HG03045 (cell line): ENCODE measurements at regions not wholly inside any gene's neighbourhood (a gene's known extent, or its start where the extent isn't known, plus 50 kb on each side); places are given as distances from the start of the nearest gene placed in this dataset.
"Not testable (repeated sequence)": the region's sequence is repeated elsewhere in the genome, so short reads cannot be mapped to it uniquely, and the experiment has no call there.

Experiments used
- ATAC-seq: cut with Tn5 transposase; IDR thresholded peaks from one replicate; pipeline ENCODE4 v1.9.1; 2021; ENCODE audit warnings: mild to moderate bottlenecking, moderate library complexity; ENCODE audit not compliant: unreplicated experiment

DNA sequence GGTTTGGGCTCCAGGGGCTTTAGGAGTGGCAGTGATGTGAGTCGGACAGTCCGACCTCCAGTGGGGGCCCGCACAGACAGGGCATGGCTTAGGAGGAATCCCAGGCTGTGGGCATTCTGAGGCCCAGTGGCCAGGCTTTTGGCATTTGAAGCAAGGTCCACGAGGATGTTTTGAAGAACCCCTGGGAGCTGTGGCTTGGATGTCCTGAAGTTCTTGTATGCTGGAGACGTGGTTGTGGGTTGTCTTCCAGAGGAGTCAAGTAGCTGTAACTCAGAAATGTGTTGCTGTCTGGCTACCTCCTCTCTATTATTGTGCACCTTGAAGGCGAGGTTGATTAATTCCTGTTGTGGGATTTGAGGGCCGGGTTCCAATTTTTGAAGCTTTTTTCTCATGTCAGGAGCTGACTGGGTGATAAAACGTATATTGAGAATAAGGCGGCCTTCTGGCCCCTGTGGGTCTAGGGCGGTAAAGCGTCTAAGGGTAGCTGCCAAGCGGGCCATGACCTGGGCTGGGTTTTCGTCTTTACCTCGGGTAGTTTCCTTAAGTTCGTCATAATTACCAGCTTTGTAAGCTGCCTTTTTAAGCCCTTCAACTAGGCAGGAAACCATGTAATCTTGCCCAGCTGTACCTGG lies 67.3 kb upstream of the EZR start:
- ATAC-seq: not testable (repeated sequence)

DNA sequence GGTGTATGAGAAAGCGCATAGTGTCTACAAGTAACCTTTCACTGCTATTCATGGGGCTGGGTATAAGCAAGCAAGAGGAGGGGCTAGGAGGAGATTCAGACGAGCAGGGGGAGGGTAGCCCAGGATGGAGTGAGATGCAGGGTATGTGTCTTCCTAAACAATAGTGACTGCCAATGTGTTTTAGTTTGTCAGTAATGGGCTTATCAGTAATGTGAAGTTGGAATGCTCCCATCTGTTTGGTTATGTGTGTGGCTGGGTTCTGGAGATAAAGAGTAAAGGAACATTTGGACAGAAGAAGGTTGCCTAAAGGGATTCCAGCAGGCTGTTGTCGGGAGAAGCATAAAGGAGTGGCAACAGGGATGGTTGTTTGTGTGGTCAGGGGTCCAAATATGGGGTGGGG lies 62.7 kb upstream of the EZR start:
- ATAC-seq: not testable (repeated sequence)

DNA sequence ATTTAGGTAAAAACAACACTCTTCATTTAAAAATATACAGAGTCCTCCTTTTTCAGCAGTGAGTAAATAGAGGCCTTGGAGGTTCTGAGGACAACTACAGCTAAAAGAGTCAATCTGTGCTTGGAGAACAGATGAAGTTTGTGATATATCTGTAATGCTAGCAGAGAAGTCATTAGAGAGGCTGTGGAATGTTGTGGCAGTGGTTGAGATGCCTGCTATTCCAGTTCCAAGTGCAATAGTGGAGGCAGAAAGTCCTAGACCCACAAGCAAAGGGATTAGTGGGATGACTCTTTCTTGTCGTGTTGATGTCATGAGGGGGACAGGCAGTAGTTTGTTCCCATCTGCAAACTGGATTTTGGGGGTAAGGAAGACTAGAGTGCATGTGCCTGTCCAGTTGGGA lies 62.1 kb upstream of the EZR start:
- not testable (repeated sequence) for ATAC-seq

GRCh38 chr6:158879180-158879579 lies 60.0 kb upstream of the EZR start:
- no peak for ATAC-seq

DNA sequence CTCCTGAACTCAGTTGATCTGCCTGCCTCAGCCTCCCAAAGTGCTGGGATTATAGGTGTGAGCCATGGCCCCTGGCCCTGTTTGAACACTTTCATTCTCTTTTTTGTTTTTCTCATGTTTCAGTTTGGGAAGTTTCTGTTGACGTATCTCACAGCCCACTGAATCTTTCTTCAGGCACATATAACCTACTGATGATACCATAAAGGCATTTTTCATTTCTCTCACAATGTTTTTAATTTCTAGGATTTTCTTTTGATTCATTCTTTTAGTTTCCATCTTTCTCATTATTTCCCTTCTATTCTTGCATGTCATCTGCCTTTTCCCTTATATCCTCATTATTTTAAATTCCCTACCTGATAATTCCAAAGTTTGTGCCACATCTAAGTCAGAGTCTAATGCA lies 58.5 kb upstream of the EZR start:
- ATAC-seq: no peak

DNA sequence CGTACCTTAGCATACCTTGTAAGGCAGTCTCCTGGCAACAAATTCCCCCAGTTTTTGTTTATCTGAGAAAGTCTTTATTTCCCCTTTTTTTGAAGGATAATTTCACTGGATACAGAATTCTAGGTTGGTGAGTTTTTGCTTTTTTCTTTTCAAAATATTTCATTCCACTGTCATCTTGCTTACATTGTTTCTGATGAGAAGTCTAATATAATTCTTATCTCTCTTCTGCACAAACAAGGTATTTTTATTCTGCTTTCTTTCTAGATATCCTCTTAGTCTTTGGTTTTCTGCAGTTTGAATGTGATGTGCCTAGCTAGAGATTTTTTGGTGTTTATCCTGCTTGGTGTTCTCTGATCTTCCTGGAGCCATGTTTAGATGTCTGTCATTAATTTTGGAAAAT lies 57.7 kb upstream of the EZR start:
- no peak for ATAC-seq

GRCh38 chr6:158870649-158870957 lies 51.4 kb upstream of the EZR start:
- no peak for ATAC-seq

DNA sequence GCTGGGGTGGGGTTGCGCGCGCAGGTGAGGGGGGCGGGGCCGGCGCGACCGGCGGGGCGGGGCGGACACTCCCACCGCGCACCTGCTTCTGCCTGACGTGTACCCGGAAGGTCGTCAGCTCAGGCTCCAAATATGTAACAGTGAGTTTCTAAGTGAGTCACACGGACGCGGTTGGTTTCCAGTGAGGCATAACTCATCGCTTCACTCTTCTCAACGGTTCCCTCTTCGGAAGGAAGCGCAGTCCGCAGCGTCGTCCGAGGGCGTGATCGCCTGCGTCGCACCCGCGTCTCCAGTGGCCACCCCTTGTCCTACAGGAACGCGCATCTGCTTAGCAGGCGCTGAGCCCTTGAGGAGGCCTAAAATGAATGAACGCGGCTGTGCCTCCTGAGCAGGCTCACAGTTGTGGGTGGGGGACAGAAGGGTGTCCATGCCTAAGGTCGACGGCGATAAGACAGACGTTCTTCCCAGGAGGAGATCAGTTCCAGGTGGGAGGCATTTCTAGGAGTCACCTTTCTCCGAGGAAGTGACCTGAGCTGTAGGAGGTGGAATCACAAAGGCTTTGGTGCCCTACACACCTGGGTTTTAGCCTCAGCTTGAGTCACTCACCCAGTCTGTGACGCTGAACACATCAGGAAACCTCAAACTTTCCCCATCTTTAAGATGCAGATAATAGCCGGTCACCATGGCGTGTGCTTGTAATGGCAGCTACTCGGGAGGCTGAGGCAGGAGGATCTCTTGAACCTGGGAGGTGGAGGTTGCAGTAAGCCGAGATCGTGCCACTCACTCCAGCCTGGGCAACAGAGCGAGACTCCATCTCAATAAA lies 50.9 kb upstream of the EZR start:
- peak; percentile 93 for ATAC-seq

- peak; percentile 36 for ATAC-seq
Measured at GRCh38 chr6:158868890-158869825, 50.0 kb upstream of the EZR start.
